NCI-H2107 treated with DMSO at 0.1 percent for 48 hours (cell line): ENCODE measurements at regions not wholly inside any gene's neighbourhood (a gene's known extent, or its start where the extent isn't known, plus 50 kb on each side); places are given as distances from the start of the nearest gene placed in this dataset.

Experiments used
- DNase-seq: peaks from one replicate; lab custom pipeline; 2025; ENCODE audit not compliant: unreplicated experiment; lab: John Stamatoyannopoulos, UW

- DNase-seq, result no peak
Measured at GRCh38 chr5:51748647-51749046, 365.4 kb downstream of the ISL1 start.
